Retina (tissue), 1 donor: ENCODE measurements at regions not wholly inside any gene's neighbourhood (a gene's known extent, or its start where the extent isn't known, plus 50 kb on each side); places are given as distances from the start of the nearest gene placed in this dataset.

Experiments
- DNase-seq: peaks from one replicate; pipeline ENCODE4 v3.0.0-alpha.2; 2016

- no peak for DNase-seq
Observed at GRCh38 chr16:6170022-6170421, 1072.4 kb upstream of the EEF2KMT start.

- peak; percentile 7 for DNase-seq
Observed at GRCh38 chr16:6165330-6165979, 1067.9 kb upstream of the EEF2KMT start.

GRCh38 chr16:6160871-6161270, 1063.3 kb upstream of the EEF2KMT start:
- no peak for DNase-seq

GRCh38 chr16:6160303-6160702, 1062.7 kb upstream of the EEF2KMT start:
- DNase-seq = no peak

GRCh38 chr16:6157806-6158205, 1060.2 kb upstream of the EEF2KMT start:
- no peak for DNase-seq

- DNase-seq = no peak
Observed at GRCh38 chr16:6155271-6155670, 1057.7 kb upstream of the EEF2KMT start.

- no peak for DNase-seq
Observed at GRCh38 chr16:6153901-6154300, 1056.3 kb upstream of the EEF2KMT start.

GRCh38 chr16:6149031-6149430, 1051.4 kb upstream of the EEF2KMT start:
- DNase-seq = no peak

GRCh38 chr16:6148361-6148760, 1050.8 kb upstream of the EEF2KMT start:
- no peak for DNase-seq

GRCh38 chr16:6146874-6147425, 1049.4 kb upstream of the EEF2KMT start:
- no peak for DNase-seq

- no peak for DNase-seq
Observed at GRCh38 chr16:6146356-6146755, 1048.8 kb upstream of the EEF2KMT start.

GRCh38 chr16:6144463-6144862, 1046.9 kb upstream of the EEF2KMT start:
- no peak for DNase-seq

- no peak for DNase-seq
Observed at GRCh38 chr16:6143020-6143419, 1045.4 kb upstream of the EEF2KMT start.

GRCh38 chr16:6133009-6133557, 1035.5 kb upstream of the EEF2KMT start:
- no peak for DNase-seq

GRCh38 chr16:6132121-6132520, 1034.5 kb upstream of the EEF2KMT start:
- no peak for DNase-seq

GRCh38 chr16:6131526-6132050, 1034.0 kb upstream of the EEF2KMT start:
- no peak for DNase-seq

- DNase-seq = no peak
Observed at GRCh38 chr16:6125483-6126259, 1028.1 kb upstream of the EEF2KMT start.

GRCh38 chr16:6124136-6124535, 1026.5 kb upstream of the EEF2KMT start:
- no peak for DNase-seq

GRCh38 chr16:6122401-6122800, 1024.8 kb upstream of the EEF2KMT start:
- DNase-seq = peak; percentile 34

- no peak for DNase-seq
Observed at GRCh38 chr16:6114691-6115090, 1017.1 kb upstream of the EEF2KMT start.

- DNase-seq = no peak
Observed at GRCh38 chr16:6113749-6114148, 1016.2 kb upstream of the EEF2KMT start.

GRCh38 chr16:6112700-6113099, 1015.1 kb upstream of the EEF2KMT start:
- DNase-seq = no peak

GRCh38 chr16:6111390-6111789, 1013.8 kb upstream of the EEF2KMT start:
- DNase-seq = no peak

GRCh38 chr16:6110346-6110745, 1012.8 kb upstream of the EEF2KMT start:
- peak; percentile 36 for DNase-seq
